ENCODE measurements at regions not wholly inside any gene's neighbourhood (a gene's known extent, or its start where the extent isn't known, plus 50 kb on each side); places are given as distances from the start of the nearest gene placed in this dataset.

GRCh38 chr6:125667326-125667725 is 82.1 kb upstream of the HEY2 start:
- WGBS, 2 experiments (ENCODE audit: extremely low coverage in 2 of 2, insufficient read length in 1 of 2), result no CpG with 5 or more reads among the region's 6 CpGs
- no peak overlapping the region for H2AK5ac ChIP-seq (ENCODE audit: low read depth, low read length)
- no peak overlapping the region for H2AFZ ChIP-seq (replicated peaks; ENCODE audit: low read length, poor library complexity)
- no peak overlapping the region for H2BK120ac ChIP-seq (ENCODE audit: low read depth, low read length)
- H3K27ac ChIP-seq (ENCODE audit: insufficient read depth, low read length), result no peak overlapping the region
- in situ Hi-C loops (cut with MboI; ENCODE audit: low sequenced_read_pairs) (no loop called here), intact Hi-C loops (cut with micrococcal nuclease) (no loop called here), dilution Hi-C loops (cut with HindIII; ENCODE audit: low sequenced_read_pairs, unreplicated experiment) (no loop called here)
- H3K4me3 ChIP-seq (ENCODE audit: insufficient read depth, low read depth, low read length), result no peak overlapping the region
- H3K9me3 ChIP-seq (ENCODE audit: control insufficient read depth, insufficient read depth, low read length), result no peaks in the 10 kb centered on the region
- no peaks in the 10 kb centered on the region for H3K79me1 ChIP-seq (ENCODE audit: low read depth in 1 of 2, low read length in 2 of 2)
- no peak overlapping the region for H3K18ac ChIP-seq (ENCODE audit: low read depth, low read length)
- no peaks in the 10 kb centered on the region for H3K4me1 ChIP-seq (ENCODE audit: control insufficient read depth, insufficient read depth, low read length)
- BruUV-seq (replicated peaks), result no TSS peak
- H2AK9ac ChIP-seq (replicated peaks; ENCODE audit: low read depth, low read length, poor library complexity), result no peak overlapping the region
- ATAC-seq (ENCODE audit: low read depth) (no peak), DNase-seq (no peak)
- no peaks in the 10 kb centered on the region for H3K27me3 ChIP-seq (ENCODE audit: control insufficient read depth, insufficient read depth, low read length)
- no peak overlapping the region for H4K5ac ChIP-seq (ENCODE audit: low read depth, low read length)
- TF ChIP-seq FOS (IDR thresholded peaks at IDR 0.05; ENCODE audit: low read depth, low read length) (no peak), BHLHE40 (IDR thresholded peaks at IDR 0.05; ENCODE audit: low read depth, low read length) (no peak), RAD21 (IDR thresholded peaks at IDR 0.05; ENCODE audit: low read length) (no peak), CEBPB (IDR thresholded peaks at IDR 0.05; ENCODE audit: low read depth, low read length) (no peak), USF2 (IDR thresholded peaks at IDR 0.05; ENCODE audit: low read depth, low read length) (no peak), RFX5 (IDR thresholded peaks at IDR 0.05; ENCODE audit: low read depth, low read length) (no peak), NFE2L2 (IDR thresholded peaks at IDR 0.05; ENCODE audit: low read depth, low read length) (no peak), MAZ (IDR thresholded peaks at IDR 0.05; ENCODE audit: borderline replicate concordance, low read depth, low read length) (no peak), ELK1 (IDR thresholded peaks at IDR 0.05; ENCODE audit: borderline replicate concordance, low read depth, low read length) (no peak), MAFK (IDR thresholded peaks at IDR 0.05; ENCODE audit: low read depth, low read length) (no peak), CHD1 (IDR thresholded peaks at IDR 0.05; ENCODE audit: low read depth, low read length) (no peak), SMC3 (IDR thresholded peaks at IDR 0.05; ENCODE audit: low read depth, low read length) (no peak), CTCF (conservative IDR thresholded peaks at IDR 0.05; ENCODE audit: low read depth, low read length) (no peak), POLR2A (IDR thresholded peaks at IDR 0.05; ENCODE audit: low read depth, low read length) (no peak), RCOR1 (IDR thresholded peaks at IDR 0.05; ENCODE audit: insufficient replicate concordance, low read length) (no peak), MXI1 (IDR thresholded peaks at IDR 0.05; ENCODE audit: borderline replicate concordance, low read depth, low read length) (no peak)
- no peak overlapping the region for H4K91ac ChIP-seq (ENCODE audit: insufficient read depth, low read depth, low read length)
- no peak overlapping the region for H3K56ac ChIP-seq (ENCODE audit: extremely low read depth, insufficient read depth, low read length)
- H3K9me1 ChIP-seq (ENCODE audit: insufficient read depth, low read length), result no peaks in the 10 kb centered on the region
- POLR2A ChIA-PET (ENCODE audit: unreplicated experiment), result no interaction called here
- no peak overlapping the region for H3K14ac ChIP-seq (replicated peaks; ENCODE audit: low read depth, low read length)
- no peak overlapping the region for H2BK15ac ChIP-seq (ENCODE audit: low read depth, low read length)
- H2BK5ac ChIP-seq (ENCODE audit: low read depth, low read length, poor library complexity, severe bottlenecking), result no peak overlapping the region
- H2BK20ac ChIP-seq (ENCODE audit: low read depth, low read length), result no peak overlapping the region
- no peak overlapping the region for H4K8ac ChIP-seq (ENCODE audit: low read depth in 2 of 2, low read length in 2 of 2)
- H3K4ac ChIP-seq (ENCODE audit: low read depth, low read length), result no peak overlapping the region
- H3K4me2 ChIP-seq (ENCODE audit: low read depth, low read length), result no peak overlapping the region
- H3K9ac ChIP-seq (ENCODE audit: low read depth, low read length), result no peak overlapping the region
- H4K20me1 ChIP-seq (ENCODE audit: insufficient read depth, low read length), result no peaks in the 10 kb centered on the region
- H3K36me3 ChIP-seq (ENCODE audit: control insufficient read depth, insufficient read depth, low read length), result no peaks in the 10 kb centered on the region
- CTCF ChIA-PET, result no interaction called here
- no peak overlapping the region for H3K23ac ChIP-seq (ENCODE audit: low read depth, low read length)
